Body of pancreas (tissue), 4 donors: ENCODE measurements at regions not wholly inside any gene's neighbourhood (a gene's known extent, or its start where the extent isn't known, plus 50 kb on each side); places are given as distances from the start of the nearest gene placed in this dataset.

Source experiments
- ATAC-seq: fragments of 150-250 bp; one replicate; pipeline ENCODE4 v1.9.1; 2016
- DNase-seq, 4 donors: peaks; one replicate each; pipeline ENCODE4 v3.0.0-alpha.2; 2019
- H3K27ac ChIP-seq, 4 donors: fragments of 200-600 bp; sonication (generic); 1 replicate in 3 of 4; 2 replicates in 1 of 4; pipeline versions ENCODE4 v1.5.1 to v1.6.1; 2016 to 2019; ENCODE audit warnings: mild to moderate bottlenecking in 1 of 4, mixed read lengths in 1 of 4, moderate library complexity in 1 of 4
- H3K27me3 ChIP-seq, 2 donors: fragments of 200-600 bp; sonication (generic); one replicate each; pipeline ENCODE4 v1.6.0; 2016; ENCODE audit warnings: mild to moderate bottlenecking in 1 of 2
- H3K36me3 ChIP-seq, 2 donors: fragments of 200-600 bp; sonication (generic); replicated peaks in 1 of 2; 2 replicates each; pipeline ENCODE4 v1.5.1; 2016; ENCODE audit warnings: low read depth in 2 of 2; ENCODE audit not compliant: insufficient read depth in 1 of 2
- H3K4me1 ChIP-seq: fragments of 200-600 bp; sonication (generic); one replicate; pipeline ENCODE4 v1.6.0; 2016
- H3K4me3 ChIP-seq, 2 donors: fragments of 200-600 bp; sonication (generic); 1 replicate in 1 of 2; 2 replicates in 1 of 2; pipeline ENCODE4 v1.5.1; 2016 to 2019
- H3K9me3 ChIP-seq, 3 donors: fragments of 200-600 bp; sonication (generic); 1 replicate in 2 of 3; 2 replicates in 1 of 3; pipeline ENCODE4 v1.5.1; 2016
- CTCF ChIP-seq, 7 experiments: fragments of 450-650 bp in 4 of 7; fragments of 200-600 bp in 3 of 7; sonication (generic) in 3 of 7; IDR thresholded peaks; one replicate each; pipeline ENCODE4 v1.5.1; 2016 to 2019; ENCODE audit warnings: antibody characterized with exemption in 7 of 7
- POLR2A ChIP-seq, 3 donors: fragments of 450-650 bp; IDR thresholded peaks; one replicate each; pipeline ENCODE4 v1.6.1; 2016; ENCODE audit warnings: antibody characterized with exemption in 3 of 3, mild to moderate bottlenecking in 2 of 3
- WGBS, 2 donors: methylation state at CpG; one replicate each; pipeline ENCODE4 v1.1.5; 2017; 5-methylcytosine and 5-hydroxymethylcytosine counted together
- intact Hi-C: fragments of 100-400 bp; cut with DNase I; formaldehyde crosslinking; loops from one replicate; pipeline ENCODE4 v1.15.1; 2023

- Histone ChIP-seq H3K4me3 (no peak overlapping the region), H3K9me3 (no peaks in the 10 kb centered on the region), H3K36me3 (no peaks in the 10 kb centered on the region), H3K4me1 (no peaks in the 10 kb centered on the region), H3K27me3 (no peaks in the 10 kb centered on the region), H3K27ac (no peak overlapping the region)
- DNase-seq (no peak), ATAC-seq (no peak)
- TF ChIP-seq POLR2A (IDR thresholded peaks at IDR 0.05) (no peak), CTCF (IDR thresholded peaks at IDR 0.05) (no peak)
- 74 to 78% methylated on average over 2 of the region's 2 CpGs for WGBS, 2 donors
- intact Hi-C loops: no loop called here
Observed at GRCh38 chr2:155218292-155218924, 519.9 kb downstream of the KCNJ3 start.

- ATAC-seq (no peak), DNase-seq (no peak)
- no peaks in the 10 kb centered on the region for H3K27me3 ChIP-seq
- intact Hi-C loops: no loop called here
- H3K4me3 ChIP-seq: no peak overlapping the region
- TF ChIP-seq CTCF (IDR thresholded peaks at IDR 0.05) (no peak), POLR2A (IDR thresholded peaks at IDR 0.05) (no peak)
- no peaks in the 10 kb centered on the region for H3K9me3 ChIP-seq
- H3K4me1 ChIP-seq: no peaks in the 10 kb centered on the region
- WGBS, 2 donors: 38 to 47% methylated on average over 2 of the region's 2 CpGs
- no peaks in the 10 kb centered on the region for H3K36me3 ChIP-seq
- H3K27ac ChIP-seq: no peak overlapping the region
Observed at GRCh38 chr2:155215037-155215707, 516.7 kb downstream of the KCNJ3 start.

- intact Hi-C loops: no loop called here
- no peak overlapping the region for H3K27ac ChIP-seq
- H3K4me3 ChIP-seq: no peak overlapping the region
- H3K36me3 ChIP-seq: no peaks in the 10 kb centered on the region
- H3K4me1 ChIP-seq: no peaks in the 10 kb centered on the region
- ATAC-seq (no peak), DNase-seq (no peak)
- 53 to 65% methylated on average over 2 of the region's 2 CpGs for WGBS, 2 donors
- no peaks in the 10 kb centered on the region for H3K27me3 ChIP-seq
- H3K9me3 ChIP-seq: no peaks in the 10 kb centered on the region
- TF ChIP-seq CTCF (IDR thresholded peaks at IDR 0.05): no peak
- TF ChIP-seq POLR2A (IDR thresholded peaks at IDR 0.05): no peak
Observed at GRCh38 chr2:155209696-155210450, 511.4 kb downstream of the KCNJ3 start.

GRCh38 chr2:155203178-155203577 is 504.7 kb downstream of the KCNJ3 start:
- Histone ChIP-seq H3K27me3 (no peaks in the 10 kb centered on the region), H3K9me3 (no peaks in the 10 kb centered on the region), H3K4me1 (no peaks in the 10 kb centered on the region), H3K4me3 (no peak overlapping the region), H3K36me3 (no peaks in the 10 kb centered on the region), H3K27ac (no peak overlapping the region)
- TF ChIP-seq CTCF (IDR thresholded peaks at IDR 0.05) (peak in 2 of 7 experiments; percentile 8 to 9), POLR2A (IDR thresholded peaks at IDR 0.05) (no peak)
- ATAC-seq (no peak), DNase-seq (no peak)
- 74 to 92% methylated on average over 1 of the region's 1 CpG for WGBS, 2 donors
- intact Hi-C loops: no loop called here
